HG02759 (cell line): ENCODE measurements at regions not wholly inside any gene's neighbourhood (a gene's known extent, or its start where the extent isn't known, plus 50 kb on each side); places are given as distances from the start of the nearest gene placed in this dataset.

ENCODE experiments used
- ATAC-seq: cut with Tn5 transposase; IDR thresholded peaks from one replicate; pipeline ENCODE4 v1.9.1; 2021; ENCODE audit warnings: mild to moderate bottlenecking, moderate library complexity; ENCODE audit not compliant: unreplicated experiment

DNA sequence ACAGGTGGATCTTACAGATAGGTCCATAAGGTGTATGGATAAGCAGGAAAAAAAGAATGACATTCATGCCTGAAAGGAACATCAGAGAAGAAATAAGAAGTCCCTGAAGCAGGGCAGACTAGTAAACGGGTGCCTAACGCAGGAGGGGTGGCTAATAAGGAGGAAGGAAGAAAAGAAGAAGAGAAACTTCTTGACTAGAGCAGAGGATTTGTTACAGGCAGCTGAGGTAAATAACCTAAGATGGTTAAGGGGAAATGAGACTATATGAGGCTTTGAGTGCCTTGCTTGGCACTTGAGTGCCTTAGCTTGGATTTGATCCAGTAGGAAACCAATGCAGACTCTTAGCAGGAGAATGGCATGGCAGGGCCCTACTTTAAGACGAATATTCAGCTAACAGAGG, 313.5 kb upstream of the PDE4D start:
- peak; percentile 86 for ATAC-seq

DNA sequence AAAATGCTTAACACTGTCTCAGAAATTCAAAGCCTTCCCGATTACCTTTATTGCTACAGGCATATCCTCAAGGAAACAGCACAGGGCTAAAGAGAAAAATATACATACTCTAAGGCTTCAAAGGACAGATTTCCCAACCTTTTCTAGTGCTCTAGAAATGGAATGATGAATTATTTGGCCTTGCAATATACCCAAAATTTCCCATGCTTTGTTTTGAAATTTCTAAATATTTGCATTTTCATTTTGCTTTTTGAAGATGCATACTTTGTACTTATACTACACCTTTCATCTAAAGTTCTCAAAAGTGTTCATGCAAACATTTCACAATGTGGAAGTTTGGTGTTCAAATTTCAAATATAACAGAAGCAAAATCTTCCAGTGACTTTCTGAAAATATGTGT, 312.7 kb upstream of the PDE4D start:
- no peak for ATAC-seq

DNA sequence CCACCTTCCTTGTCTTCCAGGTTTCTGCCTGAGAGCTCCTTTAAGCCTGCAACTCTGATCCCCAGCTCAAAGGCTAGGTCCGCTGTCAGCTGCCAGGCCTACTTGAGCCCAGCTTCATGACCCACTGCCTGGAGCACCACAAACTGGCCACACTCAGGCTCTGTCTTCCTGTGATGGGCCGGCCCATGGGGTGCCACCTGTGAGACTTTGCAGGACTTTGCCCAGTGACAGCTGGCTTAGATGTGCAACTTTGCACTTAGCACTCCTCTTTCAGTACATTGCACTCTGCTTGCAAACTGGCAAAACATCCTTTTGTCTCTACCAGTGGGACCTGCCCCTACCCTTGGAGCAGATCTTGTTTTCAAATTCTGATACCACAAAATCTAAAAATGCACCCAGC, 311.5 kb upstream of the PDE4D start:
- ATAC-seq, result no peak

DNA sequence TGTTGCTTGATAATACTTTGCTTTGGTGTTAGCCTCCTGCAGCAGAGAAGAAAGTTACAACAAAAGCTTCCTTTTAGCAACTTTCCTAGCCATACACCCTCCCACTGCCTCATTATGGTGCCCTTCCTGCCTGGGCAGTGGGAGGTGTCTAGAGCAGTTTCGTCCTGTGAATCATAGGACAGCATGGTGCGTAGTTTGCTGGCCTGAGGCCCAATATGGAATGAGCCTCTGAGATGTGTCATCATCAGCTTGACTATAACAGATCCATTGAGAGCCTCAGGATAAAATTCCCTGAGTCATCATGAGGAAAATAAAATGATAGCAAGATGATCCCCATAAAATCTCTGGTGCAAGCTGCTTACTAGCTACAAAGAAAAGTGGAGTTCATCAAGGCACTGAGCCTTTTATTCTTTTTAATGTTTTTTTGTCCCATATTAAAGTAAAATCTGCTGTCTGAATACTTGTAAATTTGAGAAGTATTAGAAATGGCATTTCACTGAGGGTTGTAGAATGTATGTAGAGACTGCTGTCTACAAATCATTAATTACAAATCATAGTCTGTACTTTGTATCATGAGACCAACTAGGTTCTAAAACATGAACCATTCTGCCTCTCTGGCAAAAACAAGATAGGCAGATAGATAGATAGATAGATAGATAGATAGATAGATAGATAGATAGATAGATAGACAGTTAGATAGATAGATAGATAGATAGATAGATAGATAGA, 303.0 kb upstream of the PDE4D start:
- ATAC-seq, result no peak

DNA sequence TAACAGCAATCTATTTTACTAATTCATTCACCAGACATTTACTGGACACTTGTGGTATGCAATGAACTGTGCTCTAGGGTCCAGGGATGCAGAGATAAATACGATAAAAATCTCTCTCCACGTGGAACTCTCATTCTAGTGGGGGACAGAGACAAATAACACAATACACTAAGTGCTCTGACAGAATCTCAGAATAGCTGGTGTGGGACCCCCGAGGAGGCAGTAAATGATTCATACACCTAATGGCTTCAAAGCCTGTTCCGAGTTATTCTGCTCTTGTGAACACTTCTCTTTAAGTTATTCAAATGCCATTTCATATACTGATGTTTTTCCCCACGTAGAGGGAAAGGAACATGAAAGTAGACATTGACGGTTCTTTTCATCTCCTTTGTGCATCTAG, 302.0 kb upstream of the PDE4D start:
- ATAC-seq, result no peak

DNA sequence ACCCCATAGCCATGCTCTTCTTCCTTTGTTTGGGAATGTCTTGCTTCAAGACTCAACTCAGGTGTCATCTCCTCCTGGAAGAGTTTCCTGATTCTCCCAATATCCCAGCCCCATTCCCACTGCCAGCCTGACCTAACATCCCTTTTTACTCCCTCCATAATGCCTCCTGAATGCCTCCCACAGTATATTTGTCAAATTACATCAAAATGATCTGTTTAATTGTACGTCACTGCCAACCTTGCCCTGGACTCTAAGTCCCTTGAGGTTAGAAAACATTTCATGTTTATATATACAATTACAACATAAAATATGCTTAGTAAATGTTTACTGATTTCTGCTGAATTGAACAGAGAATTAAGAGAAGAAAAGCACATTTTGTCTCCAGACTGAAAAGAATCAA, 301.6 kb upstream of the PDE4D start:
- ATAC-seq, result no peak

DNA sequence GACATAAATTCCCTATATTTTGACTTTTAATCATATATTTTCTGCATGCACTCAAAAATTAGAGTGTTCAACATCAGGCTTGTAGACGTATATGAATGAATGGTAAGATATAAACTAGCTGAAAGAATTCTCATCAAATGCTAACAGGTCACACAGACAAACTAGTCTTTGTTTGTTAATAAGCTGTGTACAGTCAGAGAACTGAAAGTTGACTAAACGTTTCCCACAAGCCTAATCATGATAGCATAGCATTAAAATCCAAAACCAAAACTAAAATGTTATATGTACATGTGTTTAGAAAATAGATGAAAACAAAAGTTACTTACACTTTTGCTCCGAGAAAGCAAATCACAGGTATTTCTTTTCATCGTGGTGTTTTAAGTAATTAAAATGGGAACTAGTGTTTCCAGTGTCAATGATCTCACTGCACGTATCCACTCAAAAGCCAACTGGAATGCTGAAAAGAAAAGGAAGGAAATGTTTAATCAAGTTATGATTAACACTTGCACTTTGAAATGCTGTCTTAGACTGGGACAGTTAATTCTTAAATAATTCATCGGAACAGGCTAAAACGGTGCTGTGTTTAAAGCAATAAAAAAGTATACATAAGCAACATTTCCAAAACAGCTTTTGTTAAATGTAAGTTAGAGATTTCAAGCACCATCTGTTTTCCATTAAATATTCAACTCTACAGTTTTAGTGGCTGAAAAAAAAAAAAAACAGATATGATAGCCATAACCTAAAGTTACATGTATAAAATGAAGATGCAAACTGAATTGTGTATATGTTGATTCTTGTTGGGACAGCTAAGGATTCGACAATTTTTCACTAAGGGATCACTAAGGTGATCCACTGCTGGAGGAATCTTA, 291.9 kb upstream of the PDE4D start:
- ATAC-seq, result no peak

DNA sequence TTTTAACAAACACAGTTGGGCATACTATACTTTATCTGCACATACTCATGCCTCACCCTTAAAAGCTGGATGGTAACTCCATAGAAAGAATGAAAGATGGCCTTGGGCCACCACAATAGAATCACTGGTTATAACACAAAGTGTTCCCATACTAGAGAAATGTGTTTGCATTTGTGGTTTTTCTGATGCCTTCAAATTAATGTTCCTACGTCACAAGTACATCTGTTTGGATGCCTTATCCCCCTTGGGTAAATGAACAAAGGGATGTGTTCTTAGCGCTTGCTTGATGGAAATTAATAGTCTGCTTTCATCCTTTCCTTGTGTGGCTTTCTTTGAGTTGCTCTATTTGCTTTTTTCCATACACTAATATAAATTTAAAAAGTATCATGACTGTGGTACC, 291.1 kb upstream of the PDE4D start:
- ATAC-seq, result no peak

DNA sequence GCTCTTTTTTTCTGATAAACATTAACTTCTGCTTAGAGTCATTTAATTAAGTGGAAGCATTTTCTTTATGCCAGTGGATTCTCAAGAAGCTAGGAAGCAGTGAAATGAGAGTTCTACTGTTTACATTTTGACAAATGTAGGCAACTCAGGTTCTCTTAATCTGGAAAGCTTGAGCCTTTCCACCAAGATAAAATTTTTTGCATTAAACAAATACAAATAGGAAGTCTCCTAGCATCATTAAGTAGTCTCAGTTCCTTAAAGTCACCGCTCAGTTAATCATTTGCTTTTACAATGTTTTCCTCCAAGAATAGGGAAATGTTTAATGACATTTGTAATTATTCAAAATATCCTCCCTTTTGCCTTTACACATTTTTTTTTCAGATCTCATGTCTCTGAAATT, 290.4 kb upstream of the PDE4D start:
- ATAC-seq, result peak; percentile 59

DNA sequence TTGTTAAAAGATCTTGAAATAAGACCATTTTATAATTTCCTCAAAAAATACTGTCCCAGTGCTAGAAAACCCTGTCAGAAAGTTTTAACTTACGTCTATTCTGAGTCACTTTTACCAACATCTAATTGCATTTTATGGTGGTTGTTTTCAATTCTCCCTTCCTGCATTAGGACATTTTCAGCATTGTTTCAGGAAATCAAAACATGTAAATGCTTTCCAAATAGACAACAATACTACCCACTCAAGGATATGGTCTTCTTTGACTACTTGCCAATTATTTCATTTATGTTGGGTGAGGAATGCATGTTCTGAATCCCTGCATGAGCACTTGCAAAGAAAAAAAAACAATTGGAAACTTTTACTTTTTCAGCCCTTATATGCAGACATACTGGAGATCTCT, 284.6 kb upstream of the PDE4D start:
- no peak for ATAC-seq

DNA sequence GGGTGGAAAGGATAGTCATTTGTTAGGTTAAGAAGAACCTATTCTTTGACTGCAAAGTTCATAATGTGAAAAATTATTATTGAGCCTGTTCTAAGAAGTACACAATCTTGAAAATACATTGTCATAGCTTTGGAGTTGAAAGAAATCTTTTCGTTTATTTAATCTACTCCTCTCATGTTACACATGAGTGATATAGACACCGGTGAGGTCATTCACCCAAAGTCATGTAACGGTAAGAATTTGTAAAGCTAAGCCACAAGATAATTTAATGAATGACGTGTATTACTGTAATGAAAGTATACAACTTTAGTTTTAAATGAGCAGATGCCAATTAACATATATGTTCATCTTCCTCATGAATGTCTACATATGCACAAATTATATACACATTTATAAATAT, 284.1 kb upstream of the PDE4D start:
- no peak for ATAC-seq

DNA sequence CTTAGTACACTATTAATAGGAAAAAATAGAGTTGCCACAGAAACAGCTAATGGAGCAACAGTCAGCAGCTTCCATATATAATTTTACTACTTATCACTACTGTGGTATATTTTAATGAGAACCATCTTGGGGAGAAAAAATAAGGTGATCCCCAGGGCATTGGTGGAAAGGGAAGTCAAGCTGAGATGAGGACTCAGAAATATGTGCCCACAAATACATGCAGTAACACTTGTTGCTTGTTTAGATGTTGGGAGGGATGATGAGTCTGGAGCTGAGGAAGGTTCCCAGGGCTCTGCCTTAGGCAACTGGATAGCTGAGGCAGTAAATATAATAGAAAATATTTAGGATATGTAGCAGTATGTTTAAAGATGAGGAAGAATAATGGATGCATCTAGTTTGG, 280.1 kb upstream of the PDE4D start:
- ATAC-seq, result no peak

DNA sequence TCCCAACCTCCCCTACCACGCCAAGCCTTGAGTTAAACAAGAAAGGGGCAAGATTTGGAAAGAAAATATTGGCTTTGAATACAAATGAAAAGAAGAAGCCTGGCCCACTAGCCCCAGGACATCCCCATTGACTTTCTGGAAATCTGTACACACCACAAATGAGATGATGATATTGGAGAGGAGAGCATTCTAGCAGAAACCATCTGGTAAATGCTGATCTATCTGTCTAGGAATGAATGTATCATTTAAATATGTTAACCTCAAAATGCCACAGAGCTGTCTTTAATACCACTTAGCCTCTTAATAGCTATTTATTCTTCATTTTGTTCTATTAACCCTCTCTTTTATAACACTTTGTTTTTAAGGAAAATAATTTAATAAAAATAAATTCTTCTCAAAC, 270.2 kb upstream of the PDE4D start:
- ATAC-seq, result no peak

DNA sequence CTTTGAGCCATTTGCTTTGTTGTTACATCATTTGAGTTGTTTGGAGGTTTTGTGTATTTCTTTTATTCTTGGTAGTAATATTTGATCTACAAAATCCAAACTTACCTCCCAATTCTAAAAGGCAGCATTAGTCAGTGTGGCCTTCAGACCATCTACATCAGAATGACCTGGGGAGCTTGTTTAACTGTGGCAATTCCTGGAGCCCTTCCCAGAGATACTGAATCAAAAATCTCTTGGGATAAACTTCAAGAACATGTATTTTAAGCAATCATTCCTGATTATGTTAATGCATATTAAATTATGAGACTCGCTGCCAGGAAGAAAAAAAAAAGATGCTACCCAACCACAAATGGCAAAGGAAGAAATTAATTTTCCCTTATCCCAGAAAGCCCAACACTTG, 268.9 kb upstream of the PDE4D start:
- no peak for ATAC-seq

DNA sequence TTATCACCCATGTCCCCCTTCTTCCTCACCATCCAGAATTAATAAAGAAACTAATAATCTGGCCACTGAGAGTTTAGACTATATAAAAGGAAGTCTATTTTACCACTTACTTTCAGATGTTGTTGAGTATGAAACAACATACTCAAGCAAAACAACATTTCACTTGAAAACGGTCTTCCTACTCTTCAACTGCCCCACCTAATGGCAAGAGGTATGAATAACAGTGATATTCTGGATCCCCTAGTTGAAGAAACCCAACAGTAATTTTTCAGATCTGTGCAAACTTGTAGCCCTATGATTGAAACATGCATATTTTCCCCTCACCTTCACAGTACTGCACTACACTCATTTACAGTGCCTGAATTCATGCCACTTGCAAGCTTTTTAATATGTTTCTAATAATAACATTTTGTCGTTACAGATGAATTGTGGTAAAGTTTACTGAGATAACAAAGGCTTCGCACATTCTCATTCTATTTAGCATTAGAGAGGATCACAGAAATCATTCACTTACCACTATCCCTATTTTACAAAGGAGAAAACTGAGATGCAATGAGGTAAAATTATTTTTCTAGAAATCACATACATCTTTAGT, 267.9 kb upstream of the PDE4D start:
- peak; percentile 43 for ATAC-seq

DNA sequence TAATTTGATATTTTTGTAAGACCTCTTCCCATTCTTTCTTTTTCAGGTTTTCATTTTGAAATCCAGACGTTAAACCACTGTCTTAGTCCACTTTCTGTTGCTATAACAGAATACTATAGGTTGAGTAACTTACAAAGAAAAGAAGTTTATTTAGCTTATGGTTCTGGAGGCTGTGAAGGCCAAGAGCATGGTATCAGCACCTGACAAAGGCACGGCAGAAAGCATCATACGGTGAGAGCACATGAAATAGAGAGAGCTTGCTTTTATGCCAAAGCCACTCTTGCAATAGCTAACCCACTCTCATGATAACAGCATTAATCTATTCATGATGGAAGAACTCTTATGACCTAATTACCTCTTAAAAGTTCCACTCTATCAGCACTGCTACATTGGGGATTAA, 255.6 kb upstream of the PDE4D start:
- ATAC-seq, result no peak

DNA sequence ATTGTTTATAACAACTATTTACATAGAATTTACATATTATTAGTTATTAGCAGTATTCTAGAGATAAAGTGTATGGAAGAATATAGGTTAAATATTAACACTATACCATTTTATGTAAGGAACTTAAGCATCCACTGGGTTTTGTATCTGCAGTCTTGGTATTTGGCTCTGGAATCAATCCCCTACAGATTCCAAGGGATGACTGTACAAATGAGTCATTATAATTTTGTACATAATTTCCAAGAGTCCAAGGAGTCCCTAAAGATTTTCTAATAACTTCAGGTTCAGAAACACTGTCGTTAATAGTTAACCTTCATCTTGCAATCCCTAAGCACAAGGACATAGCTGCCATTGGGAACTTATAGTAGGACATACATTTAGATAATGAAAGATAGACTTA, 254.8 kb upstream of the PDE4D start:
- no peak for ATAC-seq

DNA sequence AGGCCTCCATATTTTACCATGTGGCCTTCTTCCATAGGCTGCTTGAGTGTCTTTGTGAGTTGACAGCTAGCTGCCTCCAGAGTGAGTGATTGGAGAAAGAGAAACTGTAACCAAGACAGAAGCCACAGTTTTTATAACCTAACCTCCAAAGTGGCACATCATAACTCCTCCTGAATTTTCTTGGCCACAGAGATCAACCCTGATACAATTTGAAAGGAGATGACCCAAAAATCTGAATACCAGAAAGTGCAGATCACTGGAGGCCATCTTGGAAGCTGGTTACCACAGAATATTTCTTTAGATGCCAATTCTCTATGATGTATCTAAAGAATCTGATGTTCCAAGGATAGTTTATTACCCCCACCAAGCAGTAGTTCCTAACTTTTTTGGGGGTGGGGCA, 254.3 kb upstream of the PDE4D start:
- no peak for ATAC-seq

DNA sequence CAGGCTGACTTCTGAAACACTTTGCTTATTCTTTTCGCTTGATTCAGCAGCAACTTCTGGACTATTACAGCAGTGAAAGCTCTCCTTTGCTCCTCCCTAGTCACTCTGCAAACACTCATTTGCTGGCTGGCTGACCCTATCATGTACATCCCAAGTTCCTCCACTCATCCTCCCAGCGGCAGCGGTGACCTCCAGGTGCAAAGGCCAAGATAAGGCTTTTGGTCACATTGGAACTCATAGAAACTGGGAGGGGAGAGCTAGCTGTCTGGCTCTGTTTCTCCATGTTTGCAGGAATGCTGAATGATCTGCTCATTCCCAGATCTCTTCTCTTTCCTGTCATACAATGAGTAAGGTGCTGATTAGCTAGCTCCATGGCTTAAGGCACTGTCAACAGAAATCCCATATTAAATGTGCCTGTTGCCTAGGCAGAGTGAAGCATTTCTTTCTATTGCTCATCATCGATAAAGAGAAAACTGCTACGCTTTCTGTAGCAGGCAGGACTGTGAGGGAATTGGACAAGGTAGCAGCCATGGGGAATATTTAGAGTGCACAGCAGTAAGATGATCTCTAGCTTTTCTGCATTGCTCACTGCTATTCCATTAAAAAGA, 250.5 kb upstream of the PDE4D start:
- no peak for ATAC-seq

DNA sequence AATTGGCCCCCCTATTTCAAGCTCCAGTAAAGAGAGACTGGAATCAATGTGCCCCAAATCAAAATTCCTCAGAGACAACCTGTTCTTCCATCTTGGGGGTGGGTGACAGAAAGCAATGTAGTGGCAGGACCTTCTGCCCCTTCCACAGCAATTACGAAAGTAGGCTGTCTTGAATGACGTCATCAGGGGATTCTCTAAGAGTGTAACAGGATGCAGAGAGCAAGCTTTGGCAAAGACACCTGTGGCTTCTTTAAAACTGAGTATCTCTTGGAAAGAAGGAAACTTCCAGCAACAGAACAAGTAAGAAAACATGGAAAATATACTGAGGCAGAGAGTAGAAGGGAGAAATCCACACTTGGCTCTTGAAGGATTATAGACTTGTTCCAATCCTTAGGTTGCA, 247.6 kb upstream of the PDE4D start:
- ATAC-seq, result no peak

DNA sequence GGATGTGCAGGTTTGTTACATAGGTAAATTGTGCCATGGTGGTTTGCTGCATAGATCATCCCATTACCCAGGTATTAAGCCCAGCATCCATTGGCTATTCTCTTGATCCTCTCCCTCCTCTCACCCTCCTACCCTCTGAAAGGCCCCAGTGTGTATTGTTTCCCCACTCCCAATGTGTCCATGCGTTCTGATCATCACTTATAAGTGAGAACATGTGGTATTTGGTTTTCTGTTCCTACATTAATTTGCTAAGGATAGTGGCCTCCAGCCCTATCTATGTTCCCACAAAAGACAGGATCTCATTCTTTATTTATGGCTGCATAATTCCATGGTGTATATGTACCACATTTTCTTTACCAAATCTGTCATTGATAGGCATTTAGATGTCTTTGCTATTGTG, 243.3 kb upstream of the PDE4D start:
- no peak for ATAC-seq

DNA sequence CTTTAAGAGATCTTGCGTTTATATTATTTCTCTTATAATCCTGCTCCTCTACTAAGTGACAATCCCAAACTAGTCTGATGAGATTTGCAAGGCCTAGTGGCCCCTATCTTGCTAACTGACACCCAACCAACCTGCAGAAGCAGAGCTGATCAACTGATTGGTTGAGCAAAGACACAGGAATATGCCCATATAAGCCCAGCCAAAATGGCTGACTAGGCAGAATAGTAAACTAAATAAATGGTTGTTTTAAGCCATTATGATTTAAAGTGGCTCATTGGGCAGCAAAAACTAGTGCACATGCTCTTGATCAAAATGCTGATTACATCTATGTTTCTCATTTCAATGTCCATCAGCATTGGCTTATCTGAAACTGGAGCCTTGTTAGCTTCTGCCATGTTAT, 238.0 kb upstream of the PDE4D start:
- ATAC-seq, result no peak
